RPMI7951 (cell line): ENCODE measurements at regions not wholly inside any gene's neighbourhood (a gene's known extent, or its start where the extent isn't known, plus 50 kb on each side); places are given as distances from the start of the nearest gene placed in this dataset.

Experiments
- DNase-seq: peaks from one replicate; pipeline ENCODE4 v3.0.0-alpha.2; 2012; ENCODE audit warnings: low read depth

DNA sequence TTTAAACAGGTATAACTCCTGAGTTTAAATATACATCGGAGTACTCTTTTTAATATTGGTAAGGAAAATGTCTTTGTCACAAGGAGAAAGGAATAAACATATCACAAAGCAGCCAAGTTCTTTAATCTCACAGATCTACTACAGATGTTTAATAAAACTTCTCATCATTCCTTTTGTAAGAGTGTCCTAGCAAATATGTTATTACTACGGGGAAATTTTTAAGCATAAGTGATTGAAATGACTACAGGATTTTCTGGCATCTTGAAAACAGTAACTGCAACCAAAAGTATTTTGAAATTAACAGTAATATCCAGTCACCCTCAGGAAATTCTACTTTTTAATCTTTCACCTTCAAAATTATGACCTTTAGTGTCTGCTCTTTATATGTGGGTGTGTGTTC lies 403.1 kb downstream of the IRS1 start:
- no peak for DNase-seq

DNA sequence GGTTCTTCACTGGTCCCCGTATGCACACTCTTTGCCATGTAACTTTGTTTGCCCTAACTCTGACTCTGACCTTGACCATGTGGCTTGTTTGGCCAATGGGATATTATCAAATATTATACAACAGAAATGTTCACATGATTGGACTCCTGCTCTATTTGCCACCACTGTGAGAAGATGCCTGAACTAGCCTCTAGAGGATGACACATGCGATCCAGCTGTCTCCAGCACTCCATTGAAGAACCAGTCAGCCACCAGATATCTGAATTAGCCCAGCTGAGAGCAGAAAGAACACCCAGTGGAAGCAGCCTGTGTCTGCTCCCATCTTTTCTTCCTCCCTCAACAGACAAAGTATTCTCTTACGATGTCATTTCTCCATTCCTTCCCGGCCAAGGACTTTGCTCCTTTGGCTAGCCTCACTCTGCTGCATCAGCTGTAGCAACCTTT lies 412.1 kb downstream of the IRS1 start:
- DNase-seq = no peak

DNA sequence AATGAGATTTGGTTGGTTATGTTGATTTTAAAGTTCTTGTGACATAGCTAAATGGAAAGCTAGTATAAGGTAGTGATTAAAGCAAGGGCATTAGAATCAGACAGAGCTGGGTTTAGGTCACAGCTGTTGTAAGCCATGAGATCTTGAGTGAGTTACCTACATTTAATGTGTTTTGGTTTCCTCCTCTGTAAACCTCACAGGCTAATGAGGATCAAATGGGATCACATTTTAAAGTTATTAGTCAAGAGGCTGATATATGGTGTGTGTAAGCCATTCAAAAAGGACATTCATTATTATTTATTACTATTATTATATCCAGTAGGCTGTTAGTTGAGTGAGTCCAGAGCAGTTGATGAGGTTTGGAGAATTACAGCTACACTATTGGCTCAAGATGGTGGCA lies 416.2 kb downstream of the IRS1 start:
- DNase-seq = no peak

DNA sequence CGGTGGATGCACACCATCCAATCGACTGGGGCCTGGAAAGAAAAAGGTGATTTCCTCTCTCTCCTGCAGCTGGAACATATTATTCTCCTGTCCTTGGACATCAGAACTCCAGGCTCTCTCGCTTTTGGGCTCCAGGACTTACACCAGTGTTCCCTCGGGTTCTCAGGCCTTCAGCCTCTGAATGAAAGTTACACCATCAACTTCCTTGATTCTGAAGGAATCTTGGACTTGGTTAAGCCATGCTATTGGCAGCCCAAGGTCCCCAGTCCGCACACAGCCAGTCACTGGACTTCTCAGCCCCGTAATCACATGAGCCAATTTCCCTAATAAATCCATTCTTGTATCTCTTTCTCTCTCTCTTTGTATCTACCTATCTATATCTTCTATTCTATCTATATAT lies 418.9 kb downstream of the IRS1 start:
- no peak for DNase-seq

DNA sequence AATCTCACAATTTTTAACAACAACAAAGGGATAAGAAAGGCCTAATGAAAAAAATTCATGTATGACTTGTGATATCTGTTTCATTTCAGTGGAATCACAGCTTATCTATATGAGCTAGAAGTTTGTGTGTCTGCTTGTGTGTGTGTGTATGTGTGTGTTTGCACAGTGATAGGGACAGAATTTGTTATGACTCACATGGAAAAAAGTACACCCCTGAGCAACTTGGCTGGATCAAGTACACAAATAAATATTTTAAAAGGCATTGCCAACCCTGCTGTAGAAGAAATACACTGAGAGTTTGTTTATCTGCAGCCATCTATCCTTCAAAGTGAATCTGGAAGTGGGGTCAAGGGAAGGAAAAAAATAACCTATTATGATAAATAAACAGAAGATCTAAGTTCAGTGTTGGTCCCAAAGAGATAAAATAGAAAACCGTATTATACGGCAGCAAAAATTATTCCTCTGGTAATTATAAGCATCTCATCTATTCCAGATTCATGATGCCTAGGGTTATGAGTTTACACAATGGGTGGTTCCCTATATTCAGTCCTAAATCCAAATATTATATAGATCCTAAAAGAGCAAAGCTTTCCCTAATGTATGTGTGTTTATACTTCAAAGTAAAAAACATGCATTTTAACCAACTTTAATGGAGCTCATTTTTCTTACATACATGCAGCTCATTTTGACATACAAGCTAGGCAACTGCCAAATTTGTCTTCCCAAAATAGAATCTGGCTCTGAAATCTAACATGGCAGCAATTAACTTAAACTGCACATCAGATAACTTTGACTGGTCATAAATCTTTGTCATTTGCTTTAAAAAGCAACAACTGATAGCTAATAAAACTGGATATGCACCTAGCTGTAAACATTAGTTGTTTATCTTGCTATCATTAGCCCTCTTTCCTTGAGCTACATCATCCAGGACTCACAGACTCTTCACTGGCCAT lies 420.6 kb downstream of the IRS1 start:
- peak; percentile 7 for DNase-seq

DNA sequence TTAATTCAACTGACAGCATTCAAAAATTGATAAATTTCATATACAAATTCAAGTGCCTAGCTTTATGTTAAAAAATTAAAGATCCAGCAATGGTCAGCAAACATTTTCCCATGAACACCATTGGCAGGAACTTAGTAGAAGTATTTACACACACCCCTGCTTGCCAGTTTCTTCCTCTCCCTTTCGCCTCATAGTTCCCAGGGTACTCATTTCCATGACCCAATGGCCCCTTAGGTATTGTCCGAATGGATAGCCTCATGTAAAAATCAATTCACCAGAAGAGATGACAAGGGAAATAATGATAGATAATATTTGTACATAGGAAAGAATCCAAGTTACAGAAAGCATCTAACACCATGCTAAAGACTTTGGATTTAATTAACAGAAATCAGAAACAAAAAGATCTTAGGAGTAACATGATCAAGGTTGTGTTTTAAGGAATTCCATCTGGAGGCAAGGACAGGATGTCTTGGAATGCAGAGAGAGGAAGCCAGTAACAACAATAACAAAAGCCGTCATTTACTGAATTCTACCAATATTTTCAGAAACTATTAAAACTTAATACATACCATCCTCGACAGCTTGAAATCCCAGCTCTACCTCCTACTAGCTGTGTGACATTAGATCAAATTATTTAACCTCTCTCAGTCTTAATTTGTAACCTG lies 423.0 kb downstream of the IRS1 start:
- no peak for DNase-seq

DNA sequence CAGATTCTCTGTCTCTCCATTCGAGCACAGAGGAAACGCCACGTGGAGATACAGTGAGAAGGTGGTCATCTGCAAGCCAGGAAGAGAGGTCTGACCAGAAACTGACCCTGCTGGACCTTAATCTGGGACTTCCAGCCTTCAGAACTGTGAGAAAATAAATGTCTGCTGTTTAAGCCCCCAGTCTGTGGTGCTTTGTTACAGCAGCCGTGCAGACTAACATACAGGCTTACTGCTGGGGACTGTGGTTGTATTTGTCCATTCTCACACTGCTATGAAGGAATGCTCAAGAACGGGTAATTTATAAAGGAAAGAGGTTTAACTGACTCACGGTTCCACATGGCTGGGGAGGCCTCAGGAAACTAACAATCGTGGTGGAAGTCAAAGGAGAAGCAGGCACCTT lies 432.7 kb downstream of the IRS1 start:
- no peak for DNase-seq

DNA sequence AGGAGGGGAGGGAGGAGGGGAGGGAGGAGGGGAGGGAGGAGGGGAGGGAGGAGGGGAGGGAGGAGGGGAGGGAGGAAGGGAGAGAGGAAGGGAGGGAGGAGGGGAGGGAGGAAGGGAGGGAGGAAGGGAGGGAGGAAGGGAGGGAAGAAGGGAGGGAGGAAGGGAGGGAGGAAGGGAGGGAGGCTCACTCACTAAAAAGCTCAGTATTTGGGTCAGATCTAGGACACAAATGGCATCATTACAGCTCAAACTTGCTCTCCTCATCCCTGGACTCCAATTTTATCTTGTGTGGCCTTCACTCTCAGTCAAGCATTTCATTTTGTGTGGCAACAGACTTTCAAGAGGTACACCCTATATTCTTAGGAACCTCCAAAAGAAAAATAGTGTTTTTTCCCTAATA lies 435.4 kb downstream of the IRS1 start:
- no peak for DNase-seq

DNA sequence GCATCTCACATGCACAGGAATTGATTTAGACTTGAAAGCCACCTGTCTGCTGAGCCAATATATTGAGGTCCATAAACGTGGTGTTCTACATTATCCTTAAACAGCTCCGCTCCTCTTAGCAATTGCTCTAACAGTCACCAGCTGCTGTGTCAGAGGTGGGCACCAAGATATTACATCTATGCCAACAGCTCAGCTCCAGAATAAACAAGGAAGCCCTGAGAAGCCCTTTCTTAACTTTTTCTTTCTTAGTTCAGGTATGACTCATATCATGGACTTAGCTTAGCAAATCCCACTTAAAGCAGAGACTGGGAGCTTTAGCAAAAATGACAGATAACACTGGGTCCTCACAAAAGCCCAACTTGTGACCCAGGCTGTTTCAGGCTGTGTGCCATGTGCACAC lies 436.6 kb downstream of the IRS1 start:
- DNase-seq = peak; percentile 36

DNA sequence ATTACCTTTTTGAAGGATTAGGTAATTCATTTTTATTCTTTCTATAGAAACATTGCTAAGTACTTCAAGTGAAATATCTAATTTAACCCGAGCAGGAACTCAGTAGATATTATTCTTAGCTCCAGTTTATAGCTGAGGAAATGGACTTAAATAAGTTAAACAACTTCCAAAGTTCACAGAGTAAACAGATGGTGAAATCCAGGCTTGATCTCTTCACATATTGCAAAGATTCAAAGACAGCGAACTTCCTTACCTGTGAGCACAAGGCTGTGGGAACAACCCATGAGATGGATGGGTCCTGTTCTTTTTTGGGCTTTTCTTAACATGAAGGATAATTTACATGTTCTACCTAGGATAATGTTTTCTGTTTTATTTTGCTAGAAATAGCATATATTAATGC lies 439.0 kb downstream of the IRS1 start:
- no peak for DNase-seq

DNA sequence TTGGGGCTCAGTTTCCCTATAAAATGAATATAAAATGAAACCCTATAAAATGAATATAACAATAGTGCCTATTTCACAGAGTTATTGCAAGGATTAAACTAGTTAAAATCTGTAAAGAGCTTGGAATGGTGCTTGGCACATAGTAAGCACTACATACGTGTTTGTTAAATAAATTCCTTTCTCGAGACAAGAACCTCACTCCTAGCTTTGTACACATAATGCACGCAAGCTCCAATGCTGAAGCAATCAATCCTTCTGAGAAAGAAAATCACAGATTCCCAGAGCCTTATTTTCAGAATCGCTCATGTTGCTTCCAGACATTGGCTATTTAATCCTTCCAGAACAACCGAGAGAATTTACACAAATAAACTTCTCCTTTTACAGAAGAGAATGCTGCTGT lies 440.9 kb downstream of the IRS1 start:
- no peak for DNase-seq

DNA sequence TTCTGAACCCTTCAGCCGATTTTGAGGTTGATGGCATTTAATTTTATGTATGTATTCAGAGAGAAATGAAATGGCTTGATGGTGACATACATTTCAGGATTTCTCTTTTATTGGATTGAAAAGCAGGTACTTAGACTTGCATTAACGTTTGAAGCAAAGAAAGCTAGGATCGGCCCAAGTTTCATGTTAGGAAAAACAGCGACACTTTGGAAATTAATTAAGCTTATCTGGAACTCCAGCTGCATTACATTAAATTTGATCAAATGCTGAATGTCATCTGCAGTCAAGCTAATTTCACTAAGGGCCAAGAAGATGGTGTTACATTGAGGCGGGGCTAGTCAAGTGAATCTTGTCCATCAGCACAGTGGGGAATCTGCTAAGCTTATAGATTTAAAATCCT lies 441.8 kb downstream of the IRS1 start:
- no peak for DNase-seq

DNA sequence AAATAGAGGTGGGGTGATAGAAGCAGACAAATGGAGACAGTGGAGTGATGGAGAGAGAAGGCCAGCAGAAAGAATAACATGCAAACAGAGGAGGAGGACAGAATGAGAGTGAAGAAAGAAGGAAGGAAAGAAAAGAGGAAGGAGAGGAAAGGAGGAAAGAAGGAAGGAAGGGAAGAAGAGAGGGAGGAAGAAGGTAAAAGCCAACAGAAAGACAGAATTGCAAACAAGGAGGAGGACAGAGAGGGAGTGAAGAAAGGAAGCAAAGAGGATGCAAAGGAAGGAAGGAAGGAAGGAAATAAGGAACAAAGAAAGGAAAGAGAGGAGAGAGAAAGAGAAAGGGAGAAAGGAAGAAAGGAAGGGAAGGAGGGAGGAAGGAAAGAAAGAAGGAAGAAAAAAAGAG lies 444.0 kb downstream of the IRS1 start:
- no peak for DNase-seq

DNA sequence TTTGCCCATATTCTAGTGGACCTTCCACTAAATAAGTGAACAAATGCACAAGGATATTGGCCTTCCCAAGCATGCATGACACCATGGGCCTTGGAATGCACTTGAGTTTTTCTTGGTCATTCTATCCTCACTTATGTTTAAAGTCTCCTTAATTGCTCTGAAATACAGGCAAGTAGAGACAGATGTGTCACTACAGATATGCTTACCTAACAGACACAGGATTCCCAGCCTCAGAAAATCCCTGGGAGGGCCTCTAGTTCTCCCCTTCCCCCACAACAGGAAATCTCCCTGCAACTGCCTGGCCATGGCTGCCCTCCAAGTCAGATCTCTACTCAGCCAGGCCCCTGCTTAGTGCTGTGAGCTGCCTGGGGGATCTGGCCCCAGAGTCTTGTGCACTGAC lies 445.2 kb downstream of the IRS1 start:
- peak; percentile 36 for DNase-seq

DNA sequence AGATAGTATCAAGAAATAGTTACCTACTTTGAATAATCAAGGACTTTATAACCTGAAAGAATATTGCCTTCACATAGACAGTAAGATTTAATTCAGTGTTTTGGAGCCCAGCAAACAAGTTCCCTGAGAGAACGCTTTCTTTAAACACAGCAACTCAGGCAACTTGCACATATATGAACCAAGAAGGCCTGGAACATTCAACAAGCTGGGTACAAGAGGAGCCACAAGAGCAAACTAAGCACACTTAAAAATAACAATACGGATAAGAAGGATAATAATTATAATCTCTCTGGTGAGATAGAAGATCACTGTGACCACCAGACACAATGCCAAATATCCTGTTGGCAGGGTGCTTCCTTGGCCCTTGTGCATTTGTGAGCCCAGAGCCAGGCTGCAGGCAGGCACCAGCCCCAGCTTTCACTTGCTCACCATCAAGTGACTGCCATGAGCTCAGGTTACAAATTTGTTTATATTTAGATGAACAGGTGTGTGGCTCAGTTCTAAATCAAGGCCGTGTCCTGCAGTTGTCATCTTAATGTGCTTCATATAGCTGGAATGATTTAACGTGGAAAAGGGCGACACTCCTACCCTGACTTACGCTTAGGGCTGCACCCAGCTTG lies 446.6 kb downstream of the IRS1 start:
- DNase-seq = no peak

DNA sequence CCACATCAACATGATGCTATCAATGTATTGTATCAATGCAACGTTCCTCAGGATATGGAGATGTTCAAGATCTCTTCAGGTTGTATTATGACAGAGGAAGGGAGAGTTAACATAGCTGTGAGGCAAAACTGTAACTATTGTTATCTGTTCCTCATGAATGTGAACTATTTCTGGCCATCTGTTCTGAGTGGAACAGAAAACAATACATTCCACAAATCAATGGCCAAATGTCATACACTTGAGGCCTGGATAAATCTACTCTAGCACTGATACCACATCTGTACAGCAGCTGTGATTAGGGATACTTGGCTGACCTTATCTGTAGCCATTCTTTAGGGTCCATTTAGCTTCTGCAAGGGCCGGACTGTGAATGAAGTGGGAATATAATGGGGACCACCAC lies 447.9 kb downstream of the IRS1 start:
- DNase-seq = peak; percentile 6

DNA sequence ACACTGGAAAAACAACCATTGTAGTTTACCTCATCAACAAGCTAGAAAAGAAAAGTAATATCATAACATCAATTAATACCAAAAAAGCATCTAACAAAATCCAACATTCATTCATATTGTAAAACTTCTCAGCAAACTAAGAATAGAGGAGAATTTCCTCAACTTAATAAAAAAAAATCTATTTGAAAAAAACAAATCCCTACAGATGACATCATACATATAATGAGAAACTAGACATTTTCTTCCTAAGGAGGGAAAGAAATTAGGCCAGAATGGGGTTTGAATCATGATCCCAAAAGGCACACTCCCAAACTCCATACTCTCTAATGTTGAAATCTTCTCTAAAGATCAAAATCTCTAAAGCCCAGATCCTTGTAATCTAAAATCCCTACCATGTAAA lies 460.0 kb downstream of the IRS1 start:
- DNase-seq = no peak

DNA sequence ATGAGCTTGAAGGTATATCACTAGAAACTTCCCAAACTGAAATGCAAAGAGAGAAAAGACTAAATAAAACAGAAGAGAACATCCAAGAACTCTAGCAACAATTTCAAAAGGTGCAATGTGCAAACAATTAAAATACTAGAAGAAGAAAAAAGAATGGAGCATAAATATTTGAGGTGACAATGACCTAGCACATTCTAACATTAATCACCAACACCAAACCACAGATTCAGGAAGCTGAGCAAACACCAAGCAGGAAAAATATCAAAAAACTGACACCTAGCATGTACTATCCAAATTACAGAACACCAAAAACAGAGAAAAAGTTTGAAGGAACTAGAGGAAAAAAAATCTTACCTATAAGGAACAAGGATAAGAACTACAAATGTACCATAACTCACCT lies 460.8 kb downstream of the IRS1 start:
- DNase-seq = no peak

DNA sequence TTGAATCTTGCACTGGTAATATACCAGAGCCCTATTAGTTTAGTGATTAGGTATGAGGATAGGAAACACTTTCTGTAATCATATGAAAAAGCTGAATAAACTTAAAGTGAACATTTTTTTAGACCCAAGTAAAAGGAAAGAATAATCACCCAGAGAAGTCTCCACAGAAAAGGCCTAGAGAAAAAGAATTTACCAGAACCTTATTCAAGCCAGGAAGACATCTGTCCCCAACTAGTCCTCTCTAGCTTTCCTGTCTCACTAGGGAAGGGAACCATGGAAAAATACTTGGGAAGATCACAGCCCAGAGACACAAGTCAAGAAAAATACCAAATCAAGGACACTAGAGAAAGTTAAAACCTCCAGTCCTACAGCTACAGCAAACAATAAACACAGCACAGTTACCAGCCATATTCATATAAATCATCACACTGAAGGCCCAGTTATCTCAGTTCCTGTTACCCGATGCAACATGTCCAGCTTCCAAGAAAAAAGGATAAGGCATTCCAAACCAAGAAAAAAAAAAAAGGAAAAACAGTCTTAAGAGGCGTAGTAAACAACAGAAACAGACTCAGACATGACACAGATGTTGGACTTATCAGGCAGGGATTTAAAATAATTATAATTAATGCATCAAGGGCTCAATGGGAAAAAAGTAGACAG lies 461.5 kb downstream of the IRS1 start:
- no peak for DNase-seq

DNA sequence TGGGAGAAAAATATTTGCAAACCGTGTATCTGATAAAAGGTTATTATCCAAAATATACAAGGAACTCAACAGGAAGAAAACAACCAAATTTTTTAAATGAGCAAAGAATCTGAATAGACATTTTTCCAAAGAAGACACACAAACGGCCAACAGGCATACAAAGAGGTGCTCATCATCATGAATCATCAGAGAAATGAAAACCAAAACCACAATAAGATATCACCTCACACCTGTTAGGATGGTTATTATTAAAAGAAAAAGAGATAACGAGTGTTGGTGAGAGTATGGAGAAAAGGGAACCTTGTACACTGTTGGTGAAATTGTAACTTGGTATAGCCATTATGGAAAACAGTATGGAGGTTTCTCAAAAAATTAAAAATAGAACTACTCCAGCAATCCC lies 463.3 kb downstream of the IRS1 start:
- no peak for DNase-seq

DNA sequence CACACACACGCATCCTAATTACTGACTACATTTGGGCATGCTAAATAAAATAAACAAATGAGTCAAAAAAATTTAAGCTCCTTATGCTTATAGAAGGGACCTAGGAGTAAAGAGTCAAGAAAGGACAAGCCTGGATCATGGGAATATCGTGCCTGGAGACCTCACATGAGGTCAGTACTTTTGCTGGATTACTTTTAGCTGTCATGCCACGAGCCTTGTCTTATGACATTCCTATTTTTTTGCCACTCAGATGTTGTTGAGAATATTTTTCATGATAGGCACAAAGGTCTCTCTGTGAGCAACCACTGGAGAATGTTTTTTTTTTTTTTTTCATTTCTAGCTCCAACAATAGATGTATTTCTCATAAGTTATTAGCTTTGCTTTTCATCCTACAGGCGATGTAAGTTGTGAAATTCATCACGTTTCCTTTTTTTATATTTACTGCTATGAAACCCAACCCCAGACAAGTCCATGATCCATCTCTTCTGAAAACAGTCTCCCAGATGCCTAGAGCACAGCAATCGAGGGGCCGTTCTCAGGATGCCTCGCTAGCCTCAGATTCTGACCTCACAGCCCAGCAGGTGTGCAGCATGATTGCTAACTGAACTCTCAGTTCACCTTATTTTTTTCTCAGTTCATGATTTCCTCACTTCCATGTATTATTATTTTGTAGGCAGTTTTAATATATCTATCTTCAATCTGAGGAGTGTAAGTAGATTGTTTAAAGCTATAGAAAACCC lies 464.5 kb downstream of the IRS1 start:
- DNase-seq = peak; percentile 39

DNA sequence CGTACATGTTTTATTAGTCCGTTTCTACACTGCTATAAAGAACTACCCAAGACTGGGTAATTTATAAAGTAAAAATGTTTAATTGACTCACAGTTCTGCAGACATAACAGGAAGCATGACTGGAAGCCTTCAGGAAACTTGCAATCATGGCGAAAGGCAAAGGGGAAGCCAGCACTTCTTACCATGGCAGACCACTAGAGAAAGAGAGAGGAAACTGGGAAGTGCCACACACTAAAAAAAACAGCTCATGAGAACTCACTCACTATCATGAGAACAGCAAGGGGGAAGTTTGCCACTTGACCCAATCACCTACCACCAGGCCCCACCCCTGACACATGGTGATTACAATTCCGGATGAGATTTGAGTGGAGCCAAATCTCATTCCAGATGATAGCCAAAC lies 466.2 kb downstream of the IRS1 start:
- DNase-seq = no peak
